ENCODE measurements at regions not wholly inside any gene's neighbourhood (a gene's known extent, or its start where the extent isn't known, plus 50 kb on each side); places are given as distances from the start of the nearest gene placed in this dataset.

- H3K9me3 ChIP-seq = no peaks in the 10 kb centered on the region
- no peaks in the 10 kb centered on the region for H3K27me3 ChIP-seq
- intact Hi-C loops (cut with DNase I; ENCODE audit: low total_unique reads) (no loop called here), in situ Hi-C loops (cut with MboI; ENCODE audit: low sequenced_read_pairs in 4 of 4) (loop anchor here in 2 of 4 donors (10.0 to 25.0 kb wide), 2 partner anchors 257 to 275 kb away; no protein-coding TSS in a partner anchor)
- TF ChIP-seq, protein P1, sequence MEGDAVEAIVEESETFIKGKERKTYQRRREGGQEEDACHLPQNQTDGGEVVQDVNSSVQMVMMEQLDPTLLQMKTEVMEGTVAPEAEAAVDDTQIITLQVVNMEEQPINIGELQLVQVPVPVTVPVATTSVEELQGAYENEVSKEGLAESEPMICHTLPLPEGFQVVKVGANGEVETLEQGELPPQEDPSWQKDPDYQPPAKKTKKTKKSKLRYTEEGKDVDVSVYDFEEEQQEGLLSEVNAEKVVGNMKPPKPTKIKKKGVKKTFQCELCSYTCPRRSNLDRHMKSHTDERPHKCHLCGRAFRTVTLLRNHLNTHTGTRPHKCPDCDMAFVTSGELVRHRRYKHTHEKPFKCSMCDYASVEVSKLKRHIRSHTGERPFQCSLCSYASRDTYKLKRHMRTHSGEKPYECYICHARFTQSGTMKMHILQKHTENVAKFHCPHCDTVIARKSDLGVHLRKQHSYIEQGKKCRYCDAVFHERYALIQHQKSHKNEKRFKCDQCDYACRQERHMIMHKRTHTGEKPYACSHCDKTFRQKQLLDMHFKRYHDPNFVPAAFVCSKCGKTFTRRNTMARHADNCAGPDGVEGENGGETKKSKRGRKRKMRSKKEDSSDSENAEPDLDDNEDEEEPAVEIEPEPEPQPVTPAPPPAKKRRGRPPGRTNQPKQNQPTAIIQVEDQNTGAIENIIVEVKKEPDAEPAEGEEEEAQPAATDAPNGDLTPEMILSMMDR (IDR thresholded peaks at IDR 0.05 in 4 of 5, conservative IDR thresholded peaks at IDR 0.05 in 1 of 5) = peak in 1 of 5 experiments; percentile 19
- TF ChIP-seq POLR2A (IDR thresholded peaks at IDR 0.05) = no peak
- ATAC-seq = no peak
- H3K27ac ChIP-seq = no peak overlapping the region
- H3K4me1 ChIP-seq = no peaks in the 10 kb centered on the region
- DNase-seq = no peak
- H3K36me3 ChIP-seq = no peaks in the 10 kb centered on the region
- no peak overlapping the region for H3K4me3 ChIP-seq
These were observed 105.9 kb downstream of the CT47B1 start for GRCh38 chrX:120769576-120770341.

DNA sequence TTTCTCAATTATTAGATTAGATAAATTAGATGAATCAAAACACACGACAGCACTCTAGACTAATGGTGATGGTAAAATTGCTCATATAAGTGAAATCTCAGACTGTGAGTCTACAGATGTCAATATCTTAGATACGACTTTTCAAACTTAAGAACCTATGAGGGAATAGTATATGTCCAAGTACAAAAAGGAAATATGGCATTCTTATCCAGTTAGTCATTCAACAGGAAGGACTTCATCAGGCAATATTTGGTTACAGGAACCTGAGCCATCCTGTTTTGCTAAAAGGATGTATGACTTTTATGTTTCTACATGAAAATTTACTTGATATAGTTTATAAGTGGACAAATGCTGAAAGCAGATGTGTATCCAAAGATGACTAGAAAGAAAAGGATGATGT lies 107.0 kb downstream of the CT47B1 start:
- no peaks in the 10 kb centered on the region for H3K27me3 ChIP-seq
- no peaks in the 10 kb centered on the region for H3K9me3 ChIP-seq
- no peak for DNase-seq
- ATAC-seq = no peak
- in situ Hi-C loops (cut with MboI; ENCODE audit: low sequenced_read_pairs in 4 of 4) (loop anchor here in 2 of 4 donors (10.0 to 25.0 kb wide), 2 partner anchors 256 to 274 kb away; no protein-coding TSS in a partner anchor), intact Hi-C loops (cut with DNase I; ENCODE audit: low total_unique reads) (no loop called here)
- H3K4me1 ChIP-seq = no peaks in the 10 kb centered on the region
- TF ChIP-seq, protein P1 (IDR thresholded peaks at IDR 0.05 in 4 of 5, conservative IDR thresholded peaks at IDR 0.05 in 1 of 5) = no peak
- no peak for TF ChIP-seq POLR2A (IDR thresholded peaks at IDR 0.05)
- no peaks in the 10 kb centered on the region for H3K36me3 ChIP-seq
- H3K27ac ChIP-seq = no peak overlapping the region
- H3K4me3 ChIP-seq = no peak overlapping the region

- DNase-seq (no peak), ATAC-seq (no peak)
- no peaks in the 10 kb centered on the region for H3K36me3 ChIP-seq
- TF ChIP-seq, protein P1 (IDR thresholded peaks at IDR 0.05 in 4 of 5, conservative IDR thresholded peaks at IDR 0.05 in 1 of 5) = no peak
- no peak for TF ChIP-seq POLR2A (IDR thresholded peaks at IDR 0.05)
- H3K27me3 ChIP-seq = no peaks in the 10 kb centered on the region
- H3K4me3 ChIP-seq = no peak overlapping the region
- H3K9me3 ChIP-seq = no peaks in the 10 kb centered on the region
- in situ Hi-C loops (cut with MboI; ENCODE audit: low sequenced_read_pairs in 4 of 4) (loop anchor here in 2 of 4 donors (10.0 to 25.0 kb wide), 2 partner anchors 256 to 273 kb away; no protein-coding TSS in a partner anchor), intact Hi-C loops (cut with DNase I; ENCODE audit: low total_unique reads) (no loop called here)
- H3K4me1 ChIP-seq = no peaks in the 10 kb centered on the region
- H3K27ac ChIP-seq = no peak overlapping the region
These were observed 107.4 kb downstream of the CT47B1 start for GRCh38 chrX:120768254-120768653.

DNA sequence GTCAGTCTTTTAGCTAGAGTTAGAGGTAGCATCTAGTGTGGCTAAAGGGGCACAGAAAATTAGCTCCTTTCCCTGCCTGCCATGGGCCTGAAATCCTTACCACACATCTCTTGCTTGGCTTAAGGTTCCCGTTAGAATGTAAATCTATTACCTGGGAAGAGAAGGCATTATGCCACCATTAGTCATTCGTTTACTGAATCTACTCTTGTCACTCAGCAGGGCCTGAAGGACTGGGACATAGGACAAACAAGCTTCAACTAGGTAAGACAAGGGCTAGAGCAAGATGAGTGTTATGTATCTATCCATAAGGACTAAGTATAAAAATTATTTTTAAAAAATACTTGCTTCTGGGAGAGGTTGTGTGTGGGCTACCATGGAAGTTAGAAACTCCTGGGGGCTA lies 112.4 kb downstream of the CT47B1 start:
- intact Hi-C loops (cut with DNase I; ENCODE audit: low total_unique reads) (no loop called here), in situ Hi-C loops (cut with MboI; ENCODE audit: low sequenced_read_pairs in 4 of 4) (loop anchor here in 2 of 4 donors (10.0 to 25.0 kb wide), 2 partner anchors 251 to 268 kb away; no protein-coding TSS in a partner anchor)
- H3K9me3 ChIP-seq = no peaks in the 10 kb centered on the region
- no peaks in the 10 kb centered on the region for H3K4me1 ChIP-seq
- TF ChIP-seq POLR2A (IDR thresholded peaks at IDR 0.05) = no peak
- TF ChIP-seq, protein P1 (IDR thresholded peaks at IDR 0.05 in 4 of 5, conservative IDR thresholded peaks at IDR 0.05 in 1 of 5) = no peak
- no peaks in the 10 kb centered on the region for H3K36me3 ChIP-seq
- no peak for DNase-seq
- H3K4me3 ChIP-seq = no peak overlapping the region
- ATAC-seq = no peak
- no peak overlapping the region for H3K27ac ChIP-seq
- H3K27me3 ChIP-seq = no peaks in the 10 kb centered on the region

All from gastrocnemius medialis (tissue), 4 donors.